Right lobe of liver (tissue), 4 donors: ENCODE measurements at regions not wholly inside any gene's neighbourhood (a gene's known extent, or its start where the extent isn't known, plus 50 kb on each side); places are given as distances from the start of the nearest gene placed in this dataset.

Experiments used
- CTCF ChIP-seq, 4 donors: fragments of 200-600 bp in 3 of 4; fragments of 450-650 bp in 1 of 4; IDR thresholded peaks; one replicate each; pipeline versions ENCODE4 v1.5.1 to v1.8.0; 2016 to 2022; ENCODE audit warnings: antibody characterized with exemption in 4 of 4, mild to moderate bottlenecking in 2 of 4
- POLR2A ChIP-seq: fragments of 450-650 bp; IDR thresholded peaks from one replicate; pipeline ENCODE4 v1.6.1; 2017; ENCODE audit warnings: antibody characterized with exemption, mild to moderate bottlenecking
- donor health status: DM: no; HTN: no; CAD: no.
- donor health status: DM: no; HTN: no; CAD: no.
- donor health status: DM: no; HTN: yes; CAD: no.

GRCh38 chr4:115969756-115970155 lies 856.3 kb upstream of the NDST4 start:
- no peak for TF ChIP-seq CTCF (IDR thresholded peaks at IDR 0.05)
- TF ChIP-seq POLR2A: no peak
